Osteoblast (primary cell): ENCODE measurements at regions not wholly inside any gene's neighbourhood (a gene's known extent, or its start where the extent isn't known, plus 50 kb on each side); places are given as distances from the start of the nearest gene placed in this dataset.

Experiments
- DNase-seq: peaks from one replicate; pipeline ENCODE4 v3.0.0; 2011; ENCODE audit warnings: low spot score, mixed read lengths; ENCODE audit not compliant: insufficient read length; ENCODE audit errors: missing footprints
- H2AFZ ChIP-seq: 2 replicates; pipeline ENCODE4 v1.6.0; 2011; ENCODE audit warnings: mild to moderate bottlenecking, low read length
- H3K27ac ChIP-seq: 2 replicates; pipeline ENCODE4 v1.5.1; 2011; ENCODE audit warnings: mild to moderate bottlenecking, low read depth, low read length, moderate library complexity
- H3K27me3 ChIP-seq: 2 replicates; pipeline ENCODE4 v1.6.0; 2012; ENCODE audit warnings: mild to moderate bottlenecking, control low read depth, inconsistent platforms, low read length, moderate library complexity; ENCODE audit not compliant: insufficient read depth
- H3K36me3 ChIP-seq: 2 replicates; pipeline ENCODE4 v1.5.1; 2011; ENCODE audit warnings: mild to moderate bottlenecking, low read length, control low read depth, moderate library complexity; ENCODE audit not compliant: insufficient read depth
- H3K4me1 ChIP-seq: 2 replicates; pipeline ENCODE4 v1.5.1; 2011; ENCODE audit warnings: mild to moderate bottlenecking, low read length, control low read depth, moderate library complexity; ENCODE audit not compliant: insufficient read depth
- H3K4me2 ChIP-seq: 2 replicates; pipeline ENCODE4 v1.6.0; 2011; ENCODE audit warnings: mild to moderate bottlenecking, low read length; ENCODE audit not compliant: insufficient read depth
- H3K4me3 ChIP-seq: fragments of 200-600 bp; sonication (generic); 3 replicates; pipeline ENCODE4 v1.5.1; 2012; ENCODE audit warnings: mild to moderate bottlenecking, low read length, inconsistent platforms; ENCODE audit not compliant: insufficient read depth
- H3K79me2 ChIP-seq: 2 replicates; pipeline ENCODE4 v1.6.0; 2012; ENCODE audit warnings: mild to moderate bottlenecking, low read length, control low read depth, inconsistent platforms; ENCODE audit not compliant: insufficient read depth
- H3K9me3 ChIP-seq: 2 replicates; pipeline ENCODE4 v1.5.1; 2011; ENCODE audit warnings: low read depth, low read length, control low read depth
- H4K20me1 ChIP-seq: 2 replicates; pipeline ENCODE4 v1.6.0; 2012; ENCODE audit warnings: mild to moderate bottlenecking, low read length, control low read depth; ENCODE audit not compliant: insufficient read depth
- TF ChIP-seq, protein P1 (sequence below): IDR thresholded peaks from 2 replicates; pipeline ENCODE4 v1.5.1; 2011; ENCODE audit warnings: mild to moderate bottlenecking, low read depth, low read length, moderate library complexity; ENCODE audit errors: extremely low read depth

DNA sequence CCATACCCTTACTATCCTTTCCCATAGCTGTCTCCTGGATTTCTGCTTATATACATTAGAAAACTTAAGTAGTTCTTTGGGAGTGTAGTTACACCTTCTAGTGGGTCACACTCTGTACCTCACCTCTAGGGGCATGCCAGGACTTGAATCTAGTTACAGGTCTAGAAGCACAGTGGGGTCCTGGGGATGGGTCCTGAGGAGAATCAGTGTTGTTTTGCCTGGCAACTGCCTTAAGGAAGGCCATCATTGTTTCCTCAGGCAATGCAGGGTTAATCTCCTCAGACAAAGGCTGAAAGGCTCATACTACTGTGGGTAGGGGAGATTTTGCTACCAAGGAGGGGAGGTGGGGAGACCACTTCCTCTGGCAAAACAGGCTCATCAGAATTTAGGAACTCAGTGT, 750.3 kb downstream of the FAT4 start:
- H4K20me1 ChIP-seq: no peaks in the 10 kb centered on the region
- H3K4me3 ChIP-seq: no peak overlapping the region
- no peaks in the 10 kb centered on the region for H3K27me3 ChIP-seq
- H3K36me3 ChIP-seq: no peaks in the 10 kb centered on the region
- no peaks in the 10 kb centered on the region for H3K4me1 ChIP-seq
- H3K9me3 ChIP-seq: no peaks in the 10 kb centered on the region
- DNase-seq: no peak
- H2AFZ ChIP-seq: no peak overlapping the region
- TF ChIP-seq, protein P1, sequence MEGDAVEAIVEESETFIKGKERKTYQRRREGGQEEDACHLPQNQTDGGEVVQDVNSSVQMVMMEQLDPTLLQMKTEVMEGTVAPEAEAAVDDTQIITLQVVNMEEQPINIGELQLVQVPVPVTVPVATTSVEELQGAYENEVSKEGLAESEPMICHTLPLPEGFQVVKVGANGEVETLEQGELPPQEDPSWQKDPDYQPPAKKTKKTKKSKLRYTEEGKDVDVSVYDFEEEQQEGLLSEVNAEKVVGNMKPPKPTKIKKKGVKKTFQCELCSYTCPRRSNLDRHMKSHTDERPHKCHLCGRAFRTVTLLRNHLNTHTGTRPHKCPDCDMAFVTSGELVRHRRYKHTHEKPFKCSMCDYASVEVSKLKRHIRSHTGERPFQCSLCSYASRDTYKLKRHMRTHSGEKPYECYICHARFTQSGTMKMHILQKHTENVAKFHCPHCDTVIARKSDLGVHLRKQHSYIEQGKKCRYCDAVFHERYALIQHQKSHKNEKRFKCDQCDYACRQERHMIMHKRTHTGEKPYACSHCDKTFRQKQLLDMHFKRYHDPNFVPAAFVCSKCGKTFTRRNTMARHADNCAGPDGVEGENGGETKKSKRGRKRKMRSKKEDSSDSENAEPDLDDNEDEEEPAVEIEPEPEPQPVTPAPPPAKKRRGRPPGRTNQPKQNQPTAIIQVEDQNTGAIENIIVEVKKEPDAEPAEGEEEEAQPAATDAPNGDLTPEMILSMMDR: no peak
- no peak overlapping the region for H3K4me2 ChIP-seq
- no peaks in the 10 kb centered on the region for H3K79me2 ChIP-seq
- H3K27ac ChIP-seq: no peak overlapping the region

- TF ChIP-seq, protein P1: no peak
- H3K27me3 ChIP-seq: no peaks in the 10 kb centered on the region
- H3K4me2 ChIP-seq: no peak overlapping the region
- no peaks in the 10 kb centered on the region for H3K9me3 ChIP-seq
- no peak for DNase-seq
- no peaks in the 10 kb centered on the region for H3K36me3 ChIP-seq
- no peaks in the 10 kb centered on the region for H3K79me2 ChIP-seq
- no peak overlapping the region for H3K4me3 ChIP-seq
- H2AFZ ChIP-seq: no peak overlapping the region
- no peaks in the 10 kb centered on the region for H3K4me1 ChIP-seq
- no peaks in the 10 kb centered on the region for H4K20me1 ChIP-seq
- no peak overlapping the region for H3K27ac ChIP-seq
These were observed 756.9 kb downstream of the FAT4 start for GRCh38 chr4:126071346-126072333.

GRCh38 chr4:126081336-126081735, 766.6 kb downstream of the FAT4 start:
- Histone ChIP-seq H3K4me2 (no peak overlapping the region), H3K4me3 (no peak overlapping the region), H4K20me1 (no peaks in the 10 kb centered on the region), H3K4me1 (no peaks in the 10 kb centered on the region), H2AFZ (no peak overlapping the region), H3K36me3 (no peaks in the 10 kb centered on the region), H3K79me2 (no peaks in the 10 kb centered on the region), H3K27me3 (no peaks in the 10 kb centered on the region), H3K27ac (no peak overlapping the region), H3K9me3 (no peaks in the 10 kb centered on the region)
- TF ChIP-seq, protein P1: no peak
- DNase-seq: no peak

DNA sequence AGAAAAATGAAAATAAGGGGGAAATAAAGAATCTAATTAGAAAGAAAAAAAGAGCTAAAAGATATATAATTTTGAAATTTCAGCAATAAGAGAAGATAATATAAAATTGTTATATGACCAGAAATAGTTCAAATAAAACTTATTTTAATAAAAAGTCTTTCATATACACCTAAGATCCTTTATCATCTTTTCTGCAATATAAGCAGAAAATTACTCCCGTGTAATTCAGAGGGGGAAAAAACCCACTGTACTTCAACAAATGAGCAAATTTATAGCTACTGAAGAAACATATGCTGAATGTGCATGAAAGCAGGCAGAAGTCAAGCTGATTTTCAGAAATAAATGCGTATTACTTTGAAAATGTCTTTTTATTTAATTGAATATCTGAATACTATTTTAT, 771.3 kb downstream of the FAT4 start:
- H3K79me2 ChIP-seq: no peaks in the 10 kb centered on the region
- no peak overlapping the region for H2AFZ ChIP-seq
- H3K4me2 ChIP-seq: no peak overlapping the region
- H3K4me3 ChIP-seq: no peak overlapping the region
- H3K36me3 ChIP-seq: no peaks in the 10 kb centered on the region
- H3K27me3 ChIP-seq: no peaks in the 10 kb centered on the region
- no peaks in the 10 kb centered on the region for H4K20me1 ChIP-seq
- no peaks in the 10 kb centered on the region for H3K4me1 ChIP-seq
- H3K9me3 ChIP-seq: no peaks in the 10 kb centered on the region
- TF ChIP-seq, protein P1: no peak
- DNase-seq: no peak
- H3K27ac ChIP-seq: no peak overlapping the region
